Endothelial cell (in vitro differentiated cells): ENCODE measurements at regions not wholly inside any gene's neighbourhood (a gene's known extent, or its start where the extent isn't known, plus 50 kb on each side); places are given as distances from the start of the nearest gene placed in this dataset.

ENCODE experiments used
- DNase-seq: peaks from one replicate; pipeline ENCODE4 v3.0.0; 2021; ENCODE audit warnings: low spot score
- H3K27ac Mint-ChIP-seq: one replicate; pipeline ENCODE4 v1.8.0; 2021; ENCODE audit warnings: mixed read lengths, inconsistent platforms; ENCODE audit not compliant: unreplicated experiment
- H3K27me3 Mint-ChIP-seq: one replicate; pipeline ENCODE4 v1.8.0; 2021; ENCODE audit warnings: mild to moderate bottlenecking, moderate library complexity, mixed read lengths, inconsistent platforms; ENCODE audit not compliant: unreplicated experiment
- H3K36me3 Mint-ChIP-seq: one replicate; pipeline ENCODE4 v1.8.0; 2021; ENCODE audit warnings: mild to moderate bottlenecking, low read depth, mixed read lengths, inconsistent platforms; ENCODE audit not compliant: unreplicated experiment
- H3K4me1 Mint-ChIP-seq: one replicate; pipeline ENCODE4 v1.8.0; 2021; ENCODE audit warnings: mild to moderate bottlenecking, mixed read lengths, inconsistent platforms; ENCODE audit not compliant: unreplicated experiment
- H3K4me3 Mint-ChIP-seq: one replicate; pipeline ENCODE4 v1.8.0; 2021; ENCODE audit warnings: mild to moderate bottlenecking, mixed read lengths, inconsistent platforms; ENCODE audit not compliant: unreplicated experiment
- H3K9me3 Mint-ChIP-seq: one replicate; pipeline ENCODE4 v1.8.0; 2021; ENCODE audit warnings: mixed read lengths, inconsistent platforms; ENCODE audit not compliant: unreplicated experiment
- TF ChIP-seq, protein P1 (sequence below): fragments of 200-600 bp; sonication (generic); IDR thresholded peaks from one replicate; pipeline ENCODE4 v1.5.0; 2021; ENCODE audit warnings: antibody characterized with exemption; ENCODE audit not compliant: unreplicated experiment

DNA sequence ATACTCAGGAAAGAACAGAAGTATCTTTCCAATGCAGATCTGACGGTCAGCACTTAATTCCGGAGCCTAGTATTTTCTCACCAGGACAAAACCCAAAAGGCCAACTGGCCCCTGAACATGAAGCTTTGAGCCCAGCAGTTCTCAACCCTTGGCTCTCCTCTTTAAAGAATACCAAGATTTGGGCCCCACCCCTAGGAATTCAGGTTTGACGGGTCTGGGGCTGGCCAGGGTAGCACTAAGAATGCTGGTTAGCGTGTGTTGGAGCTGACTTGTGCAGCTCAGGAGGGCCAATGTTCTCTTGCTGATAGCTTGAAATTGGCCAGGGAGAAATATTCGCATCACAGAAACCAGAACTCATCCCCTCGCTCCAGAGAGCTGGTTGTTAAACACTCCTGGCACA is 88.3 kb upstream of the PTCH1 start:
- peaks cover 3% of the 10 kb centered on the region for H3K36me3 Mint-ChIP-seq
- no peaks in the 10 kb centered on the region for H3K9me3 Mint-ChIP-seq
- H3K4me3 Mint-ChIP-seq = no peak overlapping the region
- H3K27ac Mint-ChIP-seq = no peak overlapping the region
- peaks cover 8% of the 10 kb centered on the region for H3K4me1 Mint-ChIP-seq
- no peak for DNase-seq
- H3K27me3 Mint-ChIP-seq = peaks cover 6% of the 10 kb centered on the region
- TF ChIP-seq, protein P1, sequence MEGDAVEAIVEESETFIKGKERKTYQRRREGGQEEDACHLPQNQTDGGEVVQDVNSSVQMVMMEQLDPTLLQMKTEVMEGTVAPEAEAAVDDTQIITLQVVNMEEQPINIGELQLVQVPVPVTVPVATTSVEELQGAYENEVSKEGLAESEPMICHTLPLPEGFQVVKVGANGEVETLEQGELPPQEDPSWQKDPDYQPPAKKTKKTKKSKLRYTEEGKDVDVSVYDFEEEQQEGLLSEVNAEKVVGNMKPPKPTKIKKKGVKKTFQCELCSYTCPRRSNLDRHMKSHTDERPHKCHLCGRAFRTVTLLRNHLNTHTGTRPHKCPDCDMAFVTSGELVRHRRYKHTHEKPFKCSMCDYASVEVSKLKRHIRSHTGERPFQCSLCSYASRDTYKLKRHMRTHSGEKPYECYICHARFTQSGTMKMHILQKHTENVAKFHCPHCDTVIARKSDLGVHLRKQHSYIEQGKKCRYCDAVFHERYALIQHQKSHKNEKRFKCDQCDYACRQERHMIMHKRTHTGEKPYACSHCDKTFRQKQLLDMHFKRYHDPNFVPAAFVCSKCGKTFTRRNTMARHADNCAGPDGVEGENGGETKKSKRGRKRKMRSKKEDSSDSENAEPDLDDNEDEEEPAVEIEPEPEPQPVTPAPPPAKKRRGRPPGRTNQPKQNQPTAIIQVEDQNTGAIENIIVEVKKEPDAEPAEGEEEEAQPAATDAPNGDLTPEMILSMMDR = no peak

DNA sequence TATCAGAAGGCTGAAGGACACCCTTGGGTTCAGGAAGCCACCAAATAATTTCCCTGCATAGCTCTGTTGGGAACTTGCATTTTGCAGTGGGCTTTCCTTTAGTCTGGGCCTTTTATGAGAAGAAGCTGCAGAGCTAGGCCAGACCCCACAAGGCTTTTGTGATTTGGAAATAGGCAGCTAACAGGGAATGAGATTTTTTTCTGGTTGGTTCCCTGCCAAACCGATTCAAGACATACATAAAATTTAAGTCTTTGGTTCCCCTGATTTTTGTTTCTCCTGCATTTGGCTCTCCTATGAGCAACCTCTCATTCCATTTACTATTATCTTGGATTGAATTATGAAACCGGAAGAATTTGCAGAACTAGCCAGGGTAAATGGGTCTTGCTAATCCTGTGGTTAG is 81.5 kb upstream of the PTCH1 start:
- Mint-ChIP-seq H3K4me1 (peaks cover 3% of the 10 kb centered on the region), H3K27ac (no peak overlapping the region), H3K4me3 (no peak overlapping the region), H3K36me3 (no peaks in the 10 kb centered on the region), H3K27me3 (peaks cover 2% of the 10 kb centered on the region), H3K9me3 (no peaks in the 10 kb centered on the region)
- DNase-seq = no peak
- TF ChIP-seq, protein P1 = no peak

DNA sequence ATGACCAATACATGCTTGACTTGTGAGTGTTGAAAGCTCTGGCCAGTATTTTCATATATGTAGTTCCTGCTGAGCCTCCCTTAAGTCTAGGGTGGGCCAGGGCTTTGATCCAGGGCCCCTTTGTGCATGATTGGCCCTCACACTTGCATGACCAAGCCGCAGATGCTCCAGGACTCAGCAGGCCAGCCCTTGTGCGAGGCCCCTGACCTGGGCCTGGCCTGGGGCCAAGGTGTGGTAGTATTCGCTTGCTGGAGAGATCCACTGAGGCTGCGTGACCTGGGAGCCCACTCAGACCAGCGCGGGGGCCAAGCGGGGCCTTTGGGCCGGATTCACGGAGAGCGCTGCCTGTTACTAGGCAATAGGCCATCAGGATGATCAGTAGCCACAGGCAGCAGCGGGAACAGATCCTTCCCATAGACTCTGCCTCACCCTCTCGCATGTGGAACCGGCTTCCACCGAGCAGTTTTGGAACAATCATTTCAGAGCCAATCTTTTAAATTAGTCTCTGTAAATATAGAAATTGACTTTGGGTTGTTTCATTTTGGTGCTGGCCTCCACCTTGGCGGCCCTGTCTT is 79.0 kb upstream of the PTCH1 start:
- TF ChIP-seq, protein P1 = no peak
- no peaks in the 10 kb centered on the region for H3K36me3 Mint-ChIP-seq
- no peak overlapping the region for H3K4me3 Mint-ChIP-seq
- no peaks in the 10 kb centered on the region for H3K9me3 Mint-ChIP-seq
- no peaks in the 10 kb centered on the region for H3K27me3 Mint-ChIP-seq
- peaks cover 3% of the 10 kb centered on the region for H3K4me1 Mint-ChIP-seq
- no peak for DNase-seq
- H3K27ac Mint-ChIP-seq = no peak overlapping the region

DNA sequence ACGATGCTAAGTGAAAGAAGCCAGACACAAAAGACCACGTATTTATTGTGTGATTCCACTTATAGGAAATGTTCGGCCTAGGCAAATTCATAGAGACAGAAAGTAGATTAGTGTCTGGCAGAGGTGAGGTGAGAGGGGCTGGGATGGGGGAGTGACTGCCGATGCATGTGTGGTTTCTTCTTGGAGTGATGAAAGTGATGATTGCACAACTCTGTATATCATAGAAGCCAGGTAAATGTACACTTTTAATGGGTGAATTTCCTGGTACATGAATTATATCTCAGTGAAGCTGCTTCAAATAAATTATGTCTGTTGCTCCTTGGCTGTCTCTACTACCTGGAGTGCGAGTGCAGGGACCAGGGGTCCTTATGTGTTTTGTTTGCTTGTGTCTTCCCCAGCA is 76.2 kb upstream of the PTCH1 start:
- Mint-ChIP-seq H3K36me3 (no peaks in the 10 kb centered on the region), H3K4me1 (peaks cover 3% of the 10 kb centered on the region), H3K9me3 (no peaks in the 10 kb centered on the region), H3K27me3 (no peaks in the 10 kb centered on the region), H3K27ac (no peak overlapping the region), H3K4me3 (no peak overlapping the region)
- no peak for DNase-seq
- TF ChIP-seq, protein P1 = no peak

DNA sequence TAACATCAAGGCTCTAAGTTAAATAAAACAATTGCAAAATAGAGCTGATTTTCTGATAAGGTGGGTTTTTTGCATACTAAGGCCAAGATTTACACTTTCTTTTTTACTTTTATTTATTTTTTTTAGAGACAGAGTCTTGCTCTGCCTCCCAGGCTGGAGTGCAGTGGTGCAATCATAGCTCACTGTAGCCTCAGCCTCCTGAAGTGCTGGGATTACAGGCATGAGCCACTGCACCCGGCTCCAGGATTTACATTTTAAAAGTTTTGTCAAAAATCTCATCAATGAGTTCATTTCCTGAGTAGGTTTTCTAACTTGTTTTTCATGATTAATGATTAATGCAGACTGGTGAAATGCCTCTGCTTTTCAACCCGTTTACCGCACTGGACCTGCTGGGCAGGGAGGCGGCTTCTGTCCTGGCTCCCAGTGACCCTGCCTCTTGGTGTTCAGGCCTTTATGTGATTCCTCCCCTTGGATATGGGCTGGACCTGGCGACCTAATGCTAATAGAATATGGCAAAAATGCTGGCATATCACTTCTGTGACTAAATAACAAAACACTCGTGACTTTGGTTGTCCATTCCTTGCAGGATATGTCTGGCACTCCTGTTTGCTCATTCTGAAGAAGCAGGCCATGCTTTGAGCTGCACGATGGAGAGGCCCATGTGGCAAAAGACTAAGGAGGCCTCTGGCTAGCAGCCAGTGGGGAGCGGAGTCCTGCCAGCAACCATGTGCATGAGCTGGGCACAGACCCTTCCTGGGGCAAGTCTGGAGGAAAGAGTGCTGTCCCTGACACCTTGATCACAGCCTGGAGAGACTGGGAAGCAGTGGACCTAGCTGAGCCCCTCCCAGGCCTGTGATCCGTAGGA is 72.2 kb upstream of the PTCH1 start:
- no peaks in the 10 kb centered on the region for H3K4me1 Mint-ChIP-seq
- H3K27me3 Mint-ChIP-seq = no peaks in the 10 kb centered on the region
- H3K4me3 Mint-ChIP-seq = no peak overlapping the region
- no peaks in the 10 kb centered on the region for H3K9me3 Mint-ChIP-seq
- no peaks in the 10 kb centered on the region for H3K36me3 Mint-ChIP-seq
- TF ChIP-seq, protein P1 = no peak
- H3K27ac Mint-ChIP-seq = no peak overlapping the region
- DNase-seq = no peak
